ENCODE measurements at regions not wholly inside any gene's neighbourhood (a gene's known extent, or its start where the extent isn't known, plus 50 kb on each side); places are given as distances from the start of the nearest gene placed in this dataset.

DNA sequence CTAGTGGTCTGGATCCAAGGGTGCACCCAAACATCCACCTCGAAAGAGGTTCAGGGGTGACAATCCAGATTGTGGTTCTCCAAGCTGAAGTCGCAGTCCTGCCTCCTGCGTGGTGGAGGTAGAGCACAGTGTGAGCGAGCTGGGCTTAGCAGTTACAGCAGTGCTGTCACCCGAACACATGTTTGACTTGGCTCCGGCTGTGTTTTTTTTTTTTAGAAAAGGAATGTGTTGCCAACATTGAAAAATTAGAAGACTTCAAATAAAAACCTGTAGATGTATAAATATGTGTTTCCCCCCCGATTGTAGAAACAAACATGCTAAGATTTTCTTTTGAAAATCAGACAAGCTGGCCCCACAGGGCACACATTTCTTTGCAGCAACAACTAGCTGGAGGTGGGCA, 530.8 kb downstream of the SHQ1 start:
- DNase-seq, result no peak

GRCh38 chr3:72316501-72317279, 531.6 kb downstream of the SHQ1 start:
- no peak for DNase-seq

DNA sequence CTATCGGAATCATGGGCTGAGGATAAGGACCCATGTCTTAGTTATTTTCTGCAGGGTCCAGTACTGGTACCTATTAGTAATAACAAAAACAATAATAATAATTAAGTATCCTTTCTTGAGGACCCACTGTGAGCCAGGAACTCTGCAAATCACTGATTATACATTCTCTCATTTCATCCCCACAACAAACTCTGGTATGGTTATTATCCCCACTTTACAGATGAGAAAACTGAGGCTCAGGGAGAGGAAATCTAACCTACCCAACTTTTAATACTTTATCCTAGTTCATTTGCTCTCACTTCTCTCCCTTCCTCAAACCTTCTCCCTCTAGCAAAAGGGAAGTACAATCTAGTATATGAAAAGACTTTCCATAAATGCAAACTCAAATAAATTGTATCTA, 528.4 kb upstream of the PROK2 start:
- no peak for DNase-seq

DNA sequence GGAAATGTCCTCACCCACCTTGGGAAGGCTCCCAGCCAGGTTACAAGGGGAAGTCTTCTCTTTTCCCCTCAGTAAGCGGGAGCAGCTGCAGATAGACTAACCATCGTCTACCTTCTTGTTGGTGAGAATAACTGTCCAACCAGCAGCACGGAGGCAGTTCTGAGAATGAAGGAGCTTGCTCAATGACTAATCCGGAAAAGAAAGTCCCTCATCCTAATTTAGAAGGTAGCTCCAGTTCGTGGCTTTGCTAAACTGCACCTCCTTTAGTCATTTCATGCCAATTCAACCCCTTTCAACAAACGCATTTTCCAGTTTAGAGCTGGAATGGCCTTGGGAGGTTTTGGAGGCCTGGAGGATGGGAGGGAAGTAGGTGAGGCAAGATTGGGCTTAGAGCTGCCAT, 527.4 kb upstream of the PROK2 start:
- no peak for DNase-seq

DNA sequence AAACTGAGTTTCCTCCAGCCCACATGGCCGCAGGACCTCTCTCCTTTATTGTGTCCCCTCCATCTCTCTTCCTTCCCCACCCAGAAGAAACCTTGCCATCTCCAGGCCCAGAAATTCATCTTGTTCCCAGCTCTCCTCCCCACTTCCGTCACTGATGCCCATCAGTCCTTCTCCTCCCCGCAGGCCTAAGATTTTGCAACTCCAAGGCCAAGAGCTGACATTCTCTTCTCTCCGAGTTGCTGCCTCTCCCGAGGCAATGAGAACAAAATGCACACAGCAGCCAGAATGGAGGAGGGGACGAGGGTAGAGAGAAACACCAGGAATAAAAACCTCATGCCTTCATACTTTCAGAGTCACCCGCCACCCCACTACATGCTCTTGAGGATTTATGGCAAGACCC, 526.5 kb upstream of the PROK2 start:
- no peak for DNase-seq

GRCh38 chr3:72310419-72311380, 525.8 kb upstream of the PROK2 start:
- peak; percentile 37 for DNase-seq

DNA sequence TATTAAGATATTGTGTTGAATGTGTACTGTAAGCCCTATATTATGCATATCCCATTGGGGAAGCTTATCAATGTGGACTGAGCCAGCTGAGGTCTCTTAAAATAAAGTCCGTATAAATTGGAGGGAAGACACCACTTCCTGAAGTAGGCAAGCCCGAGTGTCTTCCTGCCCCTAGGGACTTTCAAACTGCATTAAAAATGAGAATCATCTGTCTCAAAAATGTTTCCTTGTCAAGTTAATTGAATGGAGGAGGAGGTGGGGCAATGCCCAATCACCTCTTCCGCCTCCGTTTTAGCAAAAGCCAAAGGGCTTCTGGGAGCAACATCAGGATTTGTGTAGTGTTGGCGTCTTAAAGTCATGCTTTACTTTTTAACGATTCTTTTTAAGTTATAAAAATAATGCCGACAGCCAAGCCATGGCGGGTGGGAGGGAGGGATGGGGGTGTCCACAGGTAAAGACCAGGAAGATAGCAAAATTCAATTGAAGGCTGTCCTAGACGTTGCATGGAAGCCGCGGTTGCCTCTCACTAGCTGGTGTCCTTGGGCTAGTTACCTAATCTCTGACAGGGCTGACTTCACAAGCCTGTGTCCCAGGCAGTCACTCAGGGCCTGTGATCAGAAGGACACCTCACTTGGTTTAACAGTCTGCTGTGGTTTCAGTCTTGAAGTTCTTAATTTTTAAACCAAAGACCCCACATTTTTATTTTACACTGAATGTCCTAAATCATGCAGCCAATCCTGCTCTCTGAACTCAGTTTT, 524.9 kb upstream of the PROK2 start:
- no peak for DNase-seq

- no peak for DNase-seq
Measured at GRCh38 chr3:72308641-72309040, 523.7 kb upstream of the PROK2 start.

DNA sequence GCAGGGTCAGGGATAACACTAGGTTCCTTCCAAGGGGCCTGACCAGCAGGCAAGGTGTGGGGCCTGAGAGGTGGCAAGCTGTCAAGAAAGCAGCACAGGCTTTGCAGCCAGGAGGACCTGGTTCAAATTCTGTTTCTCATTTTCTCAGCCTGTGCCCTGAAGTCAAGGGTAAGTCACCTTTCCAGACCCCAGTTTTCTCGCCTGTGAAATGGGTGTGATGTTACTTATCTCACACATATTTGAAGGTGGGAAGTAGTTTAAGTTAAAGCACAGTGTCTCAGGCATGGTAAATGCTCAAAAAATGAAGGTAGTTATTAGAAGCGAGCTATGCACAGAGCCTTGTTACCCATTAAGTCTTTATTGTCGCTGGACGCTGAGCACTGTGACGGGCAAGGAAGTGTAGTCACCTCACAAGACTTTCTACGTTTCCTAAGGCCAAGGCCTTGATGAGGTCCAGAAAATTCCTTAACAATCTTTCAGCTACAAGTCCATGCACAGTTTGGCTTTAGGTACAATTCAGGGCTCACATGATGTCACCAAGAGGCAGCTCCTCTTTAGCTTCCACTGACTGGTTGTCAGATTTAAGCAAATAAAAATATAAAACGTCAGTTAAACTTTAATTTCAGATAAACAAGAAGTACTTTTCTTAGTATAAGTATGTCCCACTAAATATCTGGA, 522.6 kb upstream of the PROK2 start:
- no peak for DNase-seq

DNA sequence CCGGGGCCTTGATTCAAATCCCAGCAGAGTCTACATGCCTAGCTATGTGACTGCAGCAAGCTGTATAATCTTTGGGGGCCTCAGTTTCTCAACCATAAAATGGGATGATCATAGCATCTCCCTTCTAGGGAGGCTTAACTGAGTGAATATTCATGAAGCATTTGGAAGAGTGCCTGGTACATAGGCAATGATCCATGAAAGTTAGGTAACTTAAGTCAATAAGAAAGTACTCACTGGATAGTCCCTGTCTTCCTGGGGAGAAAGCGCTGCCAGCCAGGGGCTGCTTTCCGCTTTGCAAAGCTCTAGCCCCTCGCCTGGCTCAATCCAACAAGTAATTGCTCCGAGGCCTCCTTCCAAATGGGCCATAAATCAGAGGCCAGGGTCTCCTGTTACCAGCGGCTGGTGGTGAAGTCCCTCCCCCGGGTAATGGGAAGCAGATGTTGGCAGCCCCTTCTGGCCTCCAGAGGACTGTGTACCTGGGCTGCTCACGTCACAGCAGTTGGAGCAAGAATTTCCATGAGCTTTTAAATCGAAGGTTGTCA, 521.9 kb upstream of the PROK2 start:
- DNase-seq, result peak; percentile 75

GRCh38 chr3:72303926-72304325, 519.0 kb upstream of the PROK2 start:
- DNase-seq, result no peak

DNA sequence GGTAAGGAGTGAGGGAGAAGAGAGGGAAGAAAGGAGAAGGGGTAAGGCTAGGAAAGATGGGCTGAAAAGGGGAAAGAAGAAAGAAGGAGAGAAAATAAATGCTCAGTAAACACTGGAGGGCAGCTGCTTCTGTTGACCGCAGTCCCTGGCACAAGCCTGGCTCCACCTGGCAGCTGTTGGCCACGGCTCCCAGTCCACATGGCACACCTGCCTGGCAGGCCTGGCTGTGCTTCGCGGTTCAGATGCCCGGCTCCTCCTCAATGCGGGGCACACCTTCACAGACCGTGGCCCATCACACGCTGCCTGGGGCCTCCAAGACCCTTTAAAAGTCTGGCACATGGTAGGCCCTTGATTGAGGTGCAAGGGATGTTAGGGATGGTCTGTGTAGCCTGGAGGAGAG, 516.8 kb upstream of the PROK2 start:
- DNase-seq, result no peak

- DNase-seq, result no peak
Measured at GRCh38 chr3:72300621-72301020, 515.7 kb upstream of the PROK2 start.

- no peak for DNase-seq
Measured at GRCh38 chr3:72299823-72300222, 514.9 kb upstream of the PROK2 start.

- no peak for DNase-seq
Measured at GRCh38 chr3:72299321-72299802, 514.4 kb upstream of the PROK2 start.

- no peak for DNase-seq
Measured at GRCh38 chr3:72298201-72299152, 513.5 kb upstream of the PROK2 start.

GRCh38 chr3:72297481-72297880, 512.5 kb upstream of the PROK2 start:
- no peak for DNase-seq

DNA sequence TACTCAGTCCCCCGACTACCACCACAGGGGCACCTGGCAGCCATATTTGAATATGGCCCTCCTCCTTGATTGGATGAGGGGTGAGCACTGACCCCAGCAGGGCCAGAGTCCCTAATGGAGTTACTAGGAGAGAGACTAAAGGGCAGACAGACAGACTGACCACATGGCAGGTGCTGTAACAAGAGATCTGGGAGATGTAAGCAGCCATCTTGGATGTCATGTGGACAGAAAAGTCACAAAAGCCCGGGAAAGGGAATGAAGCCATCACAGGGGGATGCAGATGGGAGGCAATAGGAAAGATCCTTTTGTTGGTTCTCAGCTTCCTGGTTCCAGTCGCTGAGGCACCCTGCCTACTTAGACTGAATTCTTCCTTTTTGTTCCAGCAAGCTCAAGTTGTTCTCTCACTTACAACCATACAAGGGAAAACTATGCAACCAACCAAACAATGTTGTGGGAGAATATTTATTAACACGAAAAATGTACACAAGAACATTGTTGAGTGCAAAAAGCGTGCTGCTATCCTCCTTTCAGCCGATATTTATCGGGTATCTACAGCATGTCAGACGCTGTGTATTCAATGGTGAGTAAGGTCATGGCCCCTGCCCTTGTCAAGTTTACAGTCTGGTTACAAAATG, 511.6 kb upstream of the PROK2 start:
- no peak for DNase-seq

DNA sequence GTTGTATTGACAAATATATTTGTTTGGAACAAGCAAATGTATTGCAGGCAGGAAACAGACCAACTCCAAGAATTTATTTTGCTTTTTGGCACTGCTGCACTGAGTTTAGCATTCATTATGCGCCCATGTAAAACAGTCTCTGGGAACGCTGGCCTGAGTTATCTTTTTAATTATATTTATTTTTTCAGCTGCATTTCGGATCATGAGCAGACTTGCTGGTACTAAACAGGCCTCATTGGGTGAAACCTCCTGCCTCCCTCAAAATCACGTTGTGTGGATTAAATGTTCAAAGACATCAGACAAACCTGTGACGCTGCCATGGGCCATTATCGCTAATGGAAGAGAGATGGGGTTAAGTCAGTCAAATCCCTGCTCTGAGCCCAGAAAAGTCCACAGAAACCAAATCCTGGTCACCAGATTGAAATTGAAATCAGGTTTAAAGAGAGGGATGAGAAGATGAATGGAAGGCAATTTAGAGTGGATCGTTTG, 511.1 kb upstream of the PROK2 start:
- no peak for DNase-seq

DNA sequence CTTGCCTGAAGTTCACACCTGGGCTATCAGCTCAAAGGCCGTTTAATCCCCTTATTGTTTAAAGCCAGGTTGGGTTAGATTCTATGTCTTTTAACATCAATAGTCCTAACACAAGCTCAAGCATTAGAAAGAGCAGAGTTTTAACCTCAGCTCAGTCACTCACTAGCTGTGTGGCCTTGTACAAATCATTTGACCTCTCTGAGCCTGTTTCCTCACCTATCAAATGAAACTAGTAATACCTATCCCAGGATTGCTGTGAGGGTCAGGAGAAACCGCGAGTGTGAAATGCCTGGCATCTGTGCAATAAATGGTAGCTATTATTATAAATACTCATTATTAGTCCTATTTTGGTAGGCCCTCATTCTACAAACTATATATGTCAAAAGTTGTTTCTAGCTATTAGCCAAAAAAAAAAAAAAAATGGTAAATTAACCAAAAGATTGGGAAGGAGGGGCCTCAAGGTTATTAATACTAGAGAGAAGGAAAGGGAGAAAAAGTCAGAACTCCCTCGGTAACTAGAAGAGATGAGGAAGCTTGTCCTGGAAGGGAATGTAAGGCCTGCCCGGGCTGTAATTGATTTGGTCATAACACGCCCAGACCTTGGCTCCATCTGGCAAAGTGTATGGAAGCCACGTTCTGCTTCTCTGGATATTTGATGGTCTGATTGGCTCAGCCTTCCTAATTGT, 510.5 kb upstream of the PROK2 start:
- no peak for DNase-seq
